ENCODE measurements at regions not wholly inside any gene's neighbourhood (a gene's known extent, or its start where the extent isn't known, plus 50 kb on each side); places are given as distances from the start of the nearest gene placed in this dataset.

DNA sequence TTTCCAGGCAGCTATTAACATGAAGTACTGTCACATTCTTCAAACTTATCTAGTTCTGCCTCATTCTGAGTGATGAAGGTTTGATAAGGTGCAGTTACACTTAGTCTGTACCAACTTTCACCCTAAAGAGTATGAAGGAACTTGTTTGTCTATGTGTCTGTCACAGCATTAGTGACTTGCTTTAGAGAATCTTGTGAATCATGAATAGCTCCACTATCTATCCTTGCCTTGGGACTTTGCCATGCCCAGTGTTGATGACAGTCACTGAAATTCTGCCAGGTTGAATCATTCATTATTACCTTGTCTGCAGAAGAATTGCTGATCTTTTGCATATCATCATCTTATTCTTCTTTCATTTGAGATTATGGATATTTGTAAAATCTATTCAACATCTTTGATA is 50.9 kb upstream of the A1CF start:
- no peak for DNase-seq (ENCODE audit: low spot score)

DNA sequence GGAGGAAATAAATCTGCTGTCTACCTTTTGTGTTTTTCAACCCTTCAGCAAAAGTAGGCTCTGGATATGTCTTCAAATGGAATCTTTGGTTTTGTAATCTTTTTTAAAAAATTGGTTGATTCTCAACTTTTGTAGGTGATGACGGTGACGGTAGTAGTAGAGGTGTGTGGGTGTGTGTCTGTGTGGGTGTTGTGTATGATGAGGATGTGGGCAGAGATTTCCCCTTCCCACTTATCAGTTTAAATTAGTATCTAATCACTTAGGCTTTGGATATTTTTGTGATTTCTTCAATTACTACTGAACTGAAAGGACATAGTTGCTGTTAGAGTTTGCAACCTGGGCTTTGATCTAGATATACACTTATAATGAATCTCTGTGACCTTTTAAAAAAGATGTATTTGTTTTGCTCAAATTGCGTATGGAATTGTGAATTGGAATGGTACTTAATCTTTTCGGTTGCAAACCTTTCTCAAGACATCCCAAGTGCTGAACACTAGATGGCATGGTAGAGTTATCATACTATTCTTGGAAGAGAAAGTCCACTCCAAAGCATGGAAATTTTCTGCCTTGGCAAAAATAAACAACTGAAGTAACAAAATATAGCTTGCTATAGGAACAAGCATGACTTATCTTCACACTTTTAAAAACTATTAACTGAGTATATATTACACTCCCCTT is 51.9 kb upstream of the A1CF start:
- no peak for DNase-seq (ENCODE audit: low spot score)

DNA sequence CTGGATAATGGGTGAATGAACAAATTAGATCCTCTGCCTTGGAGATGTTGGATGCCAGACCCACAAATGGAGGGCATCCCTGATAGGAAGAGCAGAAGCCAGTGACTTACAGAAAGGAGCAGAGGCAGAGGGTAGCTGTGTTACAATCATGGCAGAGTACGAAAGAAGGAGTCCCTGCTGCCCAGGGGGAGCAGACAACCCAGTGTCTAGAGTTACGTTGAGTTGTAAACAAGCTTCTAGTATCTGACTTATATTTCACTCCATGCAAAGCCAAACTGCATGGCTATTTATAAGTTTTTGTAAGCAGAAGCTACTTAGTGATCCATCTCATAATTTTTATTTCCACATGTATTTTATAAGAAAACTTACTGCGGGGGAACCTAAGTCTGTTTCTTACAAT is 56.2 kb upstream of the A1CF start:
- no peak for DNase-seq (ENCODE audit: low spot score)

DNA sequence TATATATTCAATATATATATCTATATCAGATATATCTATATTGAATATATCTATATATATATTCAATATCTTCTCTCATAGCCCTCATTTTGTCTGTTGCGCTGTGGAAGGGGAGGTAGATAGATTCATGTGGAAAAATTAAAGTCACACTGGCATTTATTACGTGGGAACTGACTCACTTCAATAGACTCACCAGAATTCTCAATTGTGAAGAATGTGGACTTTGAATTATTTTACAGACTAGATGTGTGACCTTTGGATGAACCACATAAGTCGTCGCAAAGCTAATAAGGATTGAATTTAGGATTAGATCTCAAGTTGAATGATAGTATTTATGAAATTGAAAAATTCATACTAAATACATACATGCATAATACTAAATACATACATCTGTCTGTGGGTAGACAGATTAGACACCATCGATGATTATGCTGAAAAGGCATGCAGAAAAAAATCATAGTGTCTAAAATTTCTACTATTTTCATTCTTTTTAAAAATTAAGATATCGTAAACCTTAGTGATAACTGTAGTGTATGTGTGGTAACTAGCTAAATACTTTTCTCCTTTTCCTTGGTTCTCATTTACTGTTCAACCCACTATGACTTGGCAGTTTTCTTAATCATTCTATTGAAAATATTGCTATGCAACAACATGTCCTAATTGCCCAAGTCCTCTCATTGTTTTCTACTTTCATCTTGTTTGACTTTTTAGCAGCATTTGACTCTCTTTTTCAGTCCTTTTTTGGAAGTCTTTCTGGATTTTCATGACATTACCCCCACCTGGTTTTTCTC is 61.8 kb upstream of the A1CF start:
- DNase-seq (ENCODE audit: low spot score): no peak

DNA sequence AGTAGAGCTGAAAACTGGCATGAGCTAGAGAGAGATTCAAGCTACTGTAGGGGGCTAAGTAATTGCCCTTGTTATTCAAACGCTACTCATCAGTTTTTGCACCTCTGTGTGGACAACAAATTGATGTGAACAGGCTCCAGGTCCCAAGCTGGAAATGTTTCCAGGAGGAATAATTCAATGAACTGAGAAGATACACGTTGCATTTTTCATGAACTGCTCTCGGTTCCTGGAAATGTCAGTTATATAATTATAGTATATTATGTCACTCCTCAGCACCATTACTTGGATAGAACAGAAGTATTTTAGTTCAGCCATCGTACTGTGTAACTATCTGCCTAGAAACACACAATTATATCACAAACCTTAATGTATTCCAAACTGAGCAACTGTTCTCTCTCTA is 65.9 kb upstream of the A1CF start:
- no peak for DNase-seq (ENCODE audit: low spot score)

DNA sequence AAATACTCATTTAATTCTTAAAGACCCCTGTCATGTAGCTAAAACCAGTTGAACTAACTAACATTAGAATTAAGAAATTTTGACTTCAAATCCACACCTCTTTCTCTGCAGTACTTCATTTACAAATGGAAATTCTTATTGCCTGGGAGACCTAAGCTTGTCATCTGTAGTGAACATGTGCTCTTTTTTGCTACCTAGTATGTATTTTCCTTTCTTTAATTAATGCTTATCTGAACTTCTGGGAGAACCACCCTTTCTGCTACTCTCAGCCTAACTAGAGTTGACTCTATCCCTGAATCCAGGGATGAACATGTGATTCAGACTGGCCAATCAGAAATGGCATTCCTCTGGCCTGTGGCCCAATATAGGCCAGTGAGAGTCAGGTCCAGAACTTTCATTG is 75.9 kb upstream of the A1CF start:
- DNase-seq (ENCODE audit: low spot score): no peak

DNA sequence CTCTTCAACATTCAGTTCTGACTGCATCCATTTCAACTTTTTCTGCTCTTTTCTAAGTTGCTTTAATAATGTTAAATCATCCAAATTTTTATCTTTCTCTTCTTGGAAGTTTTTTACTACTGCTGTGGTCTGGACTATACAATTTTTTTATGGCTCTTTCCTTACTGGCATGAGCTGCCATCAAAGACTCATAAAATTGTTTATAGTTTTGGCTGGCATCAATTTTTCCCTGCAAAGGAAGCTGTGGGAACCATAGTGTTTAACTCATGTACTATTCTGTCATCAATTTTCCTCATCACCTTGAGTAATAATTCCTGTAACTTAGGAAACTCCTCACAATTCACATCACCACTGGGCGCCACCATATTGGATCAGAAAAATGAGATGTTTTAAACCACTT is 77.6 kb upstream of the A1CF start:
- DNase-seq (ENCODE audit: low spot score): no peak

DNA sequence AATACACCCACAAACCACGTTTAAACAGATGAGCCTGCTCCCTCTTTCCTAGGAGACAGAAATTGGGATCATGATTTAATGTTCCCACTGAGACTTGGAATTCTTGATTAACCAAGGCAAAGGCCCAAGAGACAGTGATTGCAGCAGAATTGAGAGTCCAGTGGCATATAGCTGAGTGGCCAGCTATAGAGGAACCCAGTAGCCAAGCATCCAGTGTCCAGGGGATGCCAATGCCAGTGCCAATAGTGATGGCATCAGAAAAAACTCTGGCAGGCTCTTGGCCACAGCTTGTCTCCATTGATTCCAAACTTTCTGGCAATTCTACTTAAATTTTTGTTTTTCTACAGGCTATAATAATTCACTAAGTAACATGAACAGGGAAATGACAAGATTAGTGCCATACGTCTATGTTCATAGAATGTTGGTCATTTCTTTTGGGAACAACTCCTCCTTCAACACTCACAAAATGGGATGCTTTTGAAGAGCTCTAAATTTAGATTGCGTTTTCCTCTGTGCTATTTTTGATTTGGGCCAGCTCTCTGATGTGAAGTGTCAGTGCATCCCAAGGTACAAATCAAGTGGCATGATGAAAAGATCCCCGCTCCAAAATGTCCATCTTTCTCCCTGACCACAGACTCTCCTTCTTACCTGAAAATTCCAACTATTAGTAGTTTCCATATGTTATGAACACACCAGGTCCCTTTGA is 83.1 kb upstream of the A1CF start:
- no peak for DNase-seq (ENCODE audit: low spot score)

DNA sequence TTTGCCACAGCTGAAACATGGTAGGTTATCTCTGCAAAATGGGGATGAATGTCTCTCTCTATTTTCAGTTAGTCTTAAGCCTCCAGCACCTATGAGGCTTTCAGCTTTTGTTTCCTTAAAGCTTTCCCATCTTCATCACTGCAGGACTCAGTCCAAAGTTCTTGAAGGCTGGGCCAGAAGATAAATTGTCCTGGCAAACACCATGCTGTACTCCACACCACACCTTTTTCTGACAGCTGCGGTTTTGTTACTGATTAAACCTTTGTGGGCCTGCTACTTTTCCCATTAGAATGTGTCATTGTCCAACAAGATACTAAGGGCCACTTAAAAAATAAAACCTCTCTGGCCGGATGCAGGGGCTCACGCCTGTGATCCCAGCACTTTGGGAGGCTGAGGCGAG is 87.2 kb upstream of the A1CF start:
- no peak for DNase-seq (ENCODE audit: low spot score)

DNA sequence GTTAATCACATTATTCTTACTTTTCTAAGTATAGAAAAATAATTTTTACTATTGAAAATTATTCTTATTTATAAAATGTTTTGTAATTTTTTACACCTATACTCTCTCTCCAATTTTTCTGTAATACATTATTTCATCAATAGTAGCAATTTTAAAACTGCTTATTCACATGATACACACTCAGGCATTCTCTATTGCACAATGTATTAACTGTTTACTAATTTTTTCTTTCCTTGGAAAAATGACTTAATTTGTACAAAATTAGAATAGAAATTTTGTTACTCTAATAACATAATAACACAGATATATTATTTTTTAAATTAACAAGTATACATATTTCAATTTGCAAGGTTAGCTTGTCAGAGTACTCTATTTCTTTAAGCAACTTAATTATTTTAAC is 92.9 kb upstream of the PRKG1 start:
- no peak for DNase-seq (ENCODE audit: low spot score)

DNA sequence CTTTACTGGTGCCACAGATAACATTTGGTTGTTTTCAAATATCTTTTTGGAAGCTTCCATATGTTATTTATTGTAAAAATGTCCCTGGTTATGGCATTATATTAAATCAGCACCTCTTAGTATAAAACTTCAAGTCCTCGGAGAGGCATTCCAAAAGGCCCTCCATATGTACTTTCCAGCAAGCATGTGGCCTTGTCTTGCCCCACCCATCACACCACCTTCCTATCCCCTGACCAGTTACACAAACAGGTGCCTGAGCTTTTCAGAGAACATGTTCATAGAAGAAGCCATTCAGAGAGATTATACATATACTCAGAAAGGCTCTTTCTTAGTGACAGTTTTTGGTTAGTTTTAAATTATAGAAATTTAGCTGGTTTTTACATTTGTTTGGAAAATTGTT is 92.4 kb upstream of the PRKG1 start:
- DNase-seq (ENCODE audit: low spot score): no peak

DNA sequence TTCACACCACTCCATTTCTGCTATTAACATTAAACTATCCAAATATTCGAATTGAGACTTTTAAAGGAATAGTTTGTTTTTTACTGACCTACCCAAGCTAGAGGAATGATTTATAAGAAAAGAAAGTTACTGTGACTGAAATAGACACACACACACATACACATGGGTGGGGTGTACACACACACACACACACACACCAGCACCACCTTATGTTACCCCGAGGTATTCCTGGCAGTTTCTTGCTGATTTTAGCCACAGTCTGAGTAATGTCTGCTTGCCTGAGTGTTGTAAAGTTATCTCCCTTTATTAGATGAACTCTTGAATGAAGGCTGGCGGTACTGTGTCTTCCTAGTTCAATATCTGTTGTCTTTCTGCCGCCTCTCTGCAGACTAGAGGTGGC is 91.3 kb upstream of the PRKG1 start:
- DNase-seq (ENCODE audit: low spot score): no peak

DNA sequence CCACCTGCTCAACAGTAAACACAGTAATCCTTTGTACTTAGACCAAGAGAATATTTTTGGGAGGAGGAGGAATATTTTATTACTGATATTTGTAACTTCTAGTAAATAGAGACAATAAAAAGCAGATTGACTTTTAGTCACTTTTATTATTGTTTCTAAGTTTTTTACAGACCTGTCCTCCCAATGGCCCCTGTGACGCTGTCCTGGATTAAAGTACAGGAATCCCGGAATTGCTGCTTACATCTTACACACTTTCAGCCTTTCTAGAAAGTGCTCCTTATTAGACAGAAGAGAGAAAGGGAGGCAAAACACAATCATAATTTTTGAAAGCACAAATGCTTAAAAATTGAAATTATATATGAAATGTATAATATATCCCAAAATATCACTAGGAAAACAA is 86.4 kb upstream of the PRKG1 start:
- no peak for DNase-seq (ENCODE audit: low spot score)

DNA sequence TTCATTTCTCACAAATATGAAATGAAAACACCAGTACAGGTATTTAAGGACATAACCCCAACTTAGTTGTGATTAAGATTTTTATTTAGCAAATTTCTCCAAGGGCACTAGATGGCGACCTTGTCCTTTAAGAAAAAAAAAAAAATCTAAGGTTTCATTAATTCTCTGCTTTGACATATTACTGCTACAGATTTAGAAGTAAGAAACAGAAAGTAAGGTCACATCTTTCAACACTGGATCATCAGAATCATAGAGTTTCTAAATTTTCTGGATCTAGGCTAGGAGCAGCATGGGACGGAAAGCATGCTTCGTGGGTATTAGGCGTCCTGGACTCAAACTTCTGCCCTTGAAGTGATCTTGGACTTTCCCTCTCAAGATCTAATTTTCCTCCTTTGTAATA is 85.5 kb upstream of the PRKG1 start:
- no peak for DNase-seq (ENCODE audit: low spot score)

DNA sequence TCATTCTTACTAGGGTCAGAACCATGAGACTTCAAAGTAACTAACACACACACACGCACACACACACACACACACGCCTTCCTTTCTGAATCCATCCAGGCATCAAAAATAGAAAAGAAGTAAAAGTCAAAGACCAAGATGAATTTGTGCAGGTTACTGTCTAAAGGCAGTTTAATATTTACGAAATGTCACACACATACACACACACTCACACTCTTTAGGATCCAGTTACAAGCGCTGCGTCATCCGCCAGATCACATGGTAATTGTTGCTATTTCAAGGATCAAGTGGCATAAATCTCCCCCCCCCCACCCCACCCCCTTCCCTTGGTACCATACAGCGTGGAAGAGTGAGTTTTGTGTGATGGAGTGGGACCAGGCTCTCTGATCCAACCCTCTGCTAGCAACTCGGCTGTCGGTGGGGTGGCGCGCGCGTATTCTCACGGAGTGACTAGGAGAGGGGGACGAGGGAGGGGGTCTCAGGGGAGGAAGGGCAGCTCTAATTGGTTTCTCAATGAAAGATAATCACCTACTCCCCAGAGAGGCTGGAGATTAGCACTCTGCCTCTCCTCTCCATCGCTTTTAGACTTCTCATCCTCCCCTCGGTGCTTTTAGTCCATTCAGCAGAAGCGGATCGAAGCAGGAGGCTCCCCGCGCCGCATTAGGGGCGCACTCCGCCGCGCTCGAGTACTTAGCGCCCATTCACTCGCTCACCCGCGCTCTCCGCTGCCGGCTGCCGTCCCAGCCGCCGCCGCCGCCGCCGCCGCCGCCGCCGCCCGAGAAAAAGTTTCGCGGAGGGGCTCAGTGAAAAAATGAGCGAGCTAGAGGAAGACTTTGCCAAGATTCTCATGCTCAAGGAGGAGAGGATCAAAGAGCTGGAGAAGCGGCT is 83.5 kb upstream of the PRKG1 start:
- peak; percentile 70 for DNase-seq (ENCODE audit: low spot score)

DNA sequence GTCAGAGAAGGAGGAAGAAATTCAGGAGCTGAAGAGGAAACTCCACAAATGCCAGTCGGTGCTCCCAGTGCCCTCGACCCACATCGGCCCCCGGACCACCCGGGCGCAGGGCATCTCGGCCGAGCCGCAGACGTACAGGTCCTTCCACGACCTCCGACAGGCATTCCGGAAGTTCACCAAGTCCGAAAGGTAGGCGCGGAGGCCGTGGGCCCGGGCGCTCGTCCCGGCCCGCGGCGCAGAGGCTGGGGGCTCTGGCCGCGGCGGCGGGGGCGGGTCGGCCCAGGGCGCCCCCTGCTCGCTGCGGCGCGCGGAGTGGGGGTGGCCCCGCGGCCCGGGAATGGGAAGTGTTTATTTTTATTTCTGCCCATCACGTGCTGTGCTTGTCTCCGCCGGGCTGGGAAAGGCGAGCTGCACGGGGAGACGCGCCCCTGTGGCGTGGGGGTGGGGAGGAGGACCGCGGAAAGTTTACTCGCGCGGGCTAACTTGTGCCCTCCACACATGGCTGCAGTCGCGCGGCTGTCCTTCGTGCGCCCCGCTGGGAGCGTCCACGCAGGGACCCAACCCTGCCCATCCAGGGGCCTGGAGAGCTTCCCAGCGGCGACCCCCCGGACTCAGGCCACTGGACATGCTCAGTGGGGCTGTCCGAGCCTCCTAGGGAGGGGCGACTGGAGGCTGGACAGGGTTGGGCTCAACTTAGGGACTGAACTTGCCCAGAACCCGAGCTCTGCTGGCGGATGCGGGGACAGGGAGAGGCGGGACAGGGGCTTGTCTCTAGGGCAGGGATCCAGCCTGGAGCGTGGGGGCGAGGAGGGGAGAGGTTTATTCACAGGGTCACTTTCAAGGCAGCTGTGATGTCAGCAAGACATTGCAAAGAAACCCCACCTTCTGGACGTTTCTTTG is 82.6 kb upstream of the PRKG1 start:
- peak; percentile 70 for DNase-seq (ENCODE audit: low spot score)

DNA sequence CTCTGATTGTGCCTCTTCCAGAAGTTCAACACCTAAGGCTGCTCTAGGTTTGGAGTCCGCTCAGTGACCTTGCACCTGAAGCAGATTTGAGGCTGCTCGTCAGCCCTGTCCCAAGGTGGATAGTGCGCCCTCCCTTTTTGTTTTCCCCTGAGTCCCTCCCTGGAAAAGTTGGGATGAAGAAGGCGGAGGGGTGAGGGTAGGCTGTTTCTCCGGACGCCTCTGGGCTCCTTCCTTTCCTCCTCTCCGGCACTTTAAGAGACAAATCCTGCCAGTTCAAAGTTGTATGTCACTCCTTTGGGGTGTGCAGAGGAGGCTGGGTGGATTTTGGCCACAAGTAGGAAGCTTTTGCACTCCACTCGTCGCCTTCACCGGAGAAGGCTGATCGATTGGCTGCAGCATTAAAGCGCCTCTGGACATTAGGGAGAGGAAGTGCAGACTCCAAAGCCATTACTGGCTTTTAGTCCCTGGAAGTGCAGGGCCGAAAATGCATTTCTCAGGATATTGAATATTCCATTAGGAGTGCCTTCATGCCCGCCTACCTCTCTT is 81.9 kb upstream of the PRKG1 start:
- DNase-seq (ENCODE audit: low spot score): peak; percentile 53

DNA sequence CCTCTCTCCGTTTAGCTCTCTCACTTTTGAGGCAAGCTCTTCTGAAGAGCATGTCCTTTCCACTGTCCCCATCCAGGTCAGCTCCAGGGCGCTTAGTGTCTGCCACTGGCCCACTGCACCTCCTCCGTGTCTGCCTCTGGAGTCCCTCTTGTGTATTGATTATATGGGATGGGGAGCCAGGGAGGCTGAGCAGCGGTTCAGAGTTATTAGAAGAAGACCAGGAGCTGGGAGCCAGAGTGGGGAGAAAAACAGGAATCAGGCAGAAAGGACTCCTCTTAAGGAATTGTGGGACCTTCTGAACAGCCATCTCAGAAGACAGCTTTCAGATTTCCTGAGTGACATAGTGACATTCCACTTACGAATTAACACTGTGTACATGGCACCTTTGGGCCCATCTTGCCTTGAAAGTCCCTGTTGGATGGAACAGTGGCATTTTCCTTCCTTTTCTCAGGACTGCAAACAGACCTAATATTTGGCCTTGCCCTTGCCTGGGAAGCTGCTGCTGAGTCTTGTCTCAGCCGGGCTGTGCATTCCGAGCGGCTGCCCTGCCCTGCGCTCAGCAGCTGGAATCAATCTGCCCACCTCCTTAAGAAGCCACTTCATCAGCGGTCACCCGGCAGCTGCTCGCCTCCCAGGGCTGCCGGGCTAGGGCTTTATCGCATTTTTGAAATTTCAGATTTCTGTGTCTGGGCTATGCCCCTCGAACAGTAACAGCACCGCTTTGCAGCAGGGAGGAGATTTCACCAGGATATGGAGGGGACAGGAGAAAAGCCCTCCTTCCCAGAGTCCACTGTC is 81.1 kb upstream of the PRKG1 start:
- DNase-seq (ENCODE audit: low spot score): peak; percentile 48

DNA sequence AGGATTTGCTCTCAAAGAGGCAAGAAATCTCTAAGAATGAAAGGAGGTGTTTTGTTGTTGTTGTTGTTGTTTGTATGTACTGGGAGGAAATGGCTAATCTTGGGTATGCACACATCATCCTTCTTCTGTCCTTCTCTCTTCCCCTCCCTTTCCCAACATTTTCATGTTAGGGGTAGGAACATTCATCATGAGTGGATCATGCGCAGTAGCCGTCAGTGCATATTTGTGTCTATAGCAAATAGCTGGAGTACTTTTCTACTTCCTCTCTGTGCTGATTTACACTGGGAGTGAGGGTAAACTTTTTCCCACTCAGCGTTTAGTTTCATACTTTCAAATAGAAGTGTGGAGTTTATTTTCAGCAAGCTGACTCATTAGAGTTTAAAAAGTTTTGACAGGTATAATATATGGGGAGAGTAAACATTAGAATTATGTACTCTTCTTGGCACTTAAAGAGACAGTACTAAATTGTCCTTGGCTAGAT is 80.5 kb upstream of the PRKG1 start:
- DNase-seq (ENCODE audit: low spot score): no peak

DNA sequence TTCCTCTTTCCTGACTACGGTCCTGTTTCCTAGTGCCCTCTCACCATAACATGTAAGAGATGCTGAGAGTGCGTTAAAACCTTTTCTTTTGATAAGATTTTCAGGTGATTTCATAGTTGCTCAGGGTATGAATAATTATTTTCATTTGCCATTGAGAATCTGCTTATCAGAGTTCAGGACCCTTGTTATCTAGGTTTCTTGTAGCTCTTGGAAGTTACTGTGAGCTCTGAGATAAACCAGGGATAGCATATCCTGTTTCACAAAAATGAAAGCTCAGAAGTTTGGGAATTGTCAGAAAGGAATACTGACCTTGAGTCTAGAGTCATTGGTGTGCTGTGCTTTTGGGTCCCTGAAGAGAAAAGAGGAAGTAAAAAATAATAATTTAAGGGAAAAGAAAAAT is 76.8 kb upstream of the PRKG1 start:
- DNase-seq (ENCODE audit: low spot score): no peak

All from ecto neural progenitor cell (in vitro differentiated cells).